Chondrocyte (in vitro differentiated cells): ENCODE measurements at regions not wholly inside any gene's neighbourhood (a gene's known extent, or its start where the extent isn't known, plus 50 kb on each side); places are given as distances from the start of the nearest gene placed in this dataset.

Experiments used
- DNase-seq: peaks from one replicate; pipeline ENCODE4 v3.0.0; 2021; ENCODE audit warnings: mixed read lengths, low spot score
- H3K27ac Mint-ChIP-seq: one replicate; pipeline ENCODE4 v1.8.0; 2021; ENCODE audit warnings: mild to moderate bottlenecking, moderate library complexity, mixed read lengths; ENCODE audit not compliant: unreplicated experiment
- H3K27me3 Mint-ChIP-seq: 2 replicates; pipeline ENCODE4 v1.8.0; 2021; ENCODE audit warnings: low read depth, mixed read lengths
- H3K36me3 Mint-ChIP-seq: 2 replicates; pipeline ENCODE4 v1.8.0; 2021; ENCODE audit warnings: low read depth, mixed read lengths
- H3K4me1 Mint-ChIP-seq: 2 replicates; pipeline ENCODE4 v1.8.0; 2021; ENCODE audit warnings: low read depth, mild to moderate bottlenecking, mixed read lengths
- H3K4me3 Mint-ChIP-seq: one replicate; pipeline ENCODE4 v1.8.0; 2021; ENCODE audit warnings: mild to moderate bottlenecking, moderate library complexity, mixed read lengths; ENCODE audit not compliant: unreplicated experiment
- H3K9me3 Mint-ChIP-seq: 2 replicates; pipeline ENCODE4 v1.8.0; 2021; ENCODE audit warnings: low read depth, mixed read lengths
- TF ChIP-seq, protein P1 (sequence below): fragments of 200-600 bp; sonication (generic); IDR thresholded peaks from 2 replicates; pipeline ENCODE4 v1.5.0; 2021; ENCODE audit warnings: antibody characterized with exemption, mild to moderate bottlenecking, moderate library complexity

DNA sequence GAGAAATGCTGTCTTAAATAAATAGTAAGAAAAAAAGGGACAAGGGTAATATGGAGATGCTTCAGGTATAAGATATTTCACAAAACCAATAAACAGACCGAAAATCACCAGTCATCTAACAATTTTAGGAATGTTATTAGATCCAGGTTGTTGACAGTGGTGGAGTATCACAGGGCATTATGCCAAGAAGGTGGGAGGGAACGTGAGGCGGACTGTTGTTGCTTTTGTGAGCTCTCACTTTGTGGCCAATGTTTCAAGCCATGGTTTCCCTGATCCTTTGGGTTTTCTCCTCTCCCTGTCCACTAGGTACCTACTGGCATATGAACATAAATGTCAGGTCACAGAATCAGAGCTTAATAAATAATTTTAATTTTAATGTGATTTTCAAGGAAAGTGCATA is 790.3 kb upstream of the SLITRK1 start:
- H3K36me3 Mint-ChIP-seq: no peaks in the 10 kb centered on the region
- no peak for DNase-seq
- TF ChIP-seq, protein P1, sequence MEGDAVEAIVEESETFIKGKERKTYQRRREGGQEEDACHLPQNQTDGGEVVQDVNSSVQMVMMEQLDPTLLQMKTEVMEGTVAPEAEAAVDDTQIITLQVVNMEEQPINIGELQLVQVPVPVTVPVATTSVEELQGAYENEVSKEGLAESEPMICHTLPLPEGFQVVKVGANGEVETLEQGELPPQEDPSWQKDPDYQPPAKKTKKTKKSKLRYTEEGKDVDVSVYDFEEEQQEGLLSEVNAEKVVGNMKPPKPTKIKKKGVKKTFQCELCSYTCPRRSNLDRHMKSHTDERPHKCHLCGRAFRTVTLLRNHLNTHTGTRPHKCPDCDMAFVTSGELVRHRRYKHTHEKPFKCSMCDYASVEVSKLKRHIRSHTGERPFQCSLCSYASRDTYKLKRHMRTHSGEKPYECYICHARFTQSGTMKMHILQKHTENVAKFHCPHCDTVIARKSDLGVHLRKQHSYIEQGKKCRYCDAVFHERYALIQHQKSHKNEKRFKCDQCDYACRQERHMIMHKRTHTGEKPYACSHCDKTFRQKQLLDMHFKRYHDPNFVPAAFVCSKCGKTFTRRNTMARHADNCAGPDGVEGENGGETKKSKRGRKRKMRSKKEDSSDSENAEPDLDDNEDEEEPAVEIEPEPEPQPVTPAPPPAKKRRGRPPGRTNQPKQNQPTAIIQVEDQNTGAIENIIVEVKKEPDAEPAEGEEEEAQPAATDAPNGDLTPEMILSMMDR: no peak
- peaks cover 3% of the 10 kb centered on the region for H3K27me3 Mint-ChIP-seq
- no peaks in the 10 kb centered on the region for H3K4me1 Mint-ChIP-seq
- H3K4me3 Mint-ChIP-seq: no peak overlapping the region
- no peaks in the 10 kb centered on the region for H3K9me3 Mint-ChIP-seq
- H3K27ac Mint-ChIP-seq: no peak overlapping the region

DNA sequence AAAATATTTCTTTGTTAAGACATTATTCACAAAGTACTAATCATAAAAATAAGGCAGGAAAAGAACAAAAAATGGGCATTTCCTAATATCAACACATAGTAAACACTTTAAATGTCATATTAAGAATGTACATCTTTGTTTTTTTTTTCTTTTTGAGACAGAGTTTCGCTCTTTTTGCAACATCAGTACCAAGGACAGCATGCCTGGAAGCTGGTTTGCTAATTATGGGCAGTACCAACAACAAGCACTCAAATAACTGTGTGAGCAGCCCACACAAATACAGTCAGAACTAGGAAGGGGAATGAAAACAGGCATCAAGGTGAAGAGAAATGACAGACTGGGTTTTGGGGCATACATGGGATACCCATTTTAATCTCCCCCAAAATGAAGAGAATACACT is 788.0 kb upstream of the SLITRK1 start:
- Mint-ChIP-seq H3K27me3 (peaks cover 6% of the 10 kb centered on the region), H3K4me3 (no peak overlapping the region), H3K9me3 (no peaks in the 10 kb centered on the region), H3K27ac (no peak overlapping the region), H3K36me3 (no peaks in the 10 kb centered on the region), H3K4me1 (no peaks in the 10 kb centered on the region)
- TF ChIP-seq, protein P1: no peak
- DNase-seq: no peak

DNA sequence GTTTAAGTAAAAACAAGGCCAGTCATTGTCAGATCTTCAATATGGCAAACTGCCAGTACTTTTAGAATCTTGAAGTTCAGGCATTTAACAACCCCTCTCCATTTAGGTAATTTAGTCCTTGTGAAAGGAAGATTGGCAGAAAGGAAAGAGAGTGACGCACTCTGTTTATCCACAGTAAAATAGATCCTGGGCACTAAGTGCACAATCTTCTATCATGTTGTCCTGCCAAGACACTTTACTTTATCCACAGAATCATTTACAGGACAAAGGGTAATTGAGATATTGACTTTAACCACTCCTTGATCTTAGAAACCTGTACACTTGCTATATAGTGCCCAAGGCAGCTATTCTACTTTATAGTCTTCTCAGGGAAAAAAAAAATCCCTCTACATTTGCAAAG is 786.4 kb upstream of the SLITRK1 start:
- Mint-ChIP-seq H3K4me1 (no peaks in the 10 kb centered on the region), H3K27ac (no peak overlapping the region), H3K4me3 (no peak overlapping the region), H3K9me3 (no peaks in the 10 kb centered on the region), H3K27me3 (peaks cover 7% of the 10 kb centered on the region), H3K36me3 (no peaks in the 10 kb centered on the region)
- no peak for DNase-seq
- TF ChIP-seq, protein P1: no peak

DNA sequence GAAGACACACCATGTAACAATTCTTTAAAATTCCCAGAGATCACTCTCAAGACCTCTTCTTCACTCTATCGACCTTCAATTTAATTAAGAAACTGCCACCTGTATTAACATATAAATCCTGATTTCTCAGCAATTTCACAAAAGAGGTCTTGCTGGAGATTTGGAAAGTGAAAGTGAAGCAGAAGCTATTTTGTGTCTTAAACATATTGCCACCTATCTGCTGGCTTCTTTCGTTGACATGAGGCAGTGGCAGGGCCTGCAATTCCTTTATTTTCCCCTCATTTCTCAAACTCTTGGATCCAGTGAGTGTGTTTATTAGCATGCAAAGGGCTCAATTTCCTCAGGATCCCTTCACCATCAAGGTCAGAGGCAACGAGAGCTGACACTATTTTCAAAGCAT is 780.2 kb upstream of the SLITRK1 start:
- no peak overlapping the region for H3K4me3 Mint-ChIP-seq
- TF ChIP-seq, protein P1: no peak
- peaks cover 7% of the 10 kb centered on the region for H3K27me3 Mint-ChIP-seq
- H3K4me1 Mint-ChIP-seq: peaks cover 11% of the 10 kb centered on the region
- no peaks in the 10 kb centered on the region for H3K36me3 Mint-ChIP-seq
- no peaks in the 10 kb centered on the region for H3K9me3 Mint-ChIP-seq
- no peak for DNase-seq
- H3K27ac Mint-ChIP-seq: no peak overlapping the region

DNA sequence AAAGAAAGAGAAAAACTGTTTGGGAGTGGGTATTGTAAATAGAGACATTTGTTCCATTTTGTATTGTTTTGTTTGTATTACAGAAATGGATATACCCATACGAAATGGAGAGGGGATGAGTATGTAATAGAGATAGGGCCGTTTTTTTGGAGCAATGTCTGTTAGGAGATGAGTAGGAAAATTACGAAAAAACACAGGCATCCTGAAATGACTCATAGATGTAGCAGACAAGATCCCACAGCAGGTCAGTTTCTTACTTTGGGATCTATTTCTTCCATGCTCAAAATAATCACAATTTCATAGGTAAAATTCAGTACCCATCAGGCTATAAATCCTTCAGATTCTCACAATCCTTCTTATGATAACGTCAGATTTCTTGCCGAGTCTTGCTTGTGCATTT is 779.4 kb upstream of the SLITRK1 start:
- DNase-seq: no peak
- Mint-ChIP-seq H3K36me3 (no peaks in the 10 kb centered on the region), H3K4me1 (peaks cover 11% of the 10 kb centered on the region), H3K4me3 (no peak overlapping the region), H3K27me3 (peaks cover 3% of the 10 kb centered on the region), H3K27ac (no peak overlapping the region), H3K9me3 (no peaks in the 10 kb centered on the region)
- TF ChIP-seq, protein P1: no peak
